GM19438 (cell line): ENCODE measurements at regions not wholly inside any gene's neighbourhood (a gene's known extent, or its start where the extent isn't known, plus 50 kb on each side); places are given as distances from the start of the nearest gene placed in this dataset.
"Not testable (repeated sequence)": the region's sequence is repeated elsewhere in the genome, so short reads cannot be mapped to it uniquely, and the experiment has no call there.

Experiments used
- ATAC-seq: cut with Tn5 transposase; IDR thresholded peaks from one replicate; pipeline ENCODE4 v1.9.1; 2021; ENCODE audit warnings: low read depth; ENCODE audit not compliant: unreplicated experiment

- no peak for ATAC-seq
Observed at GRCh38 chr11:93902921-93903320, 52.5 kb upstream of the VSTM5 start.

- no peak for ATAC-seq
Observed at GRCh38 chr11:93903989-93904388, 53.6 kb upstream of the VSTM5 start.

GRCh38 chr11:93904716-93905115, 54.3 kb upstream of the VSTM5 start:
- no peak for ATAC-seq

- no peak for ATAC-seq
Observed at GRCh38 chr11:93905384-93905783, 55.0 kb upstream of the VSTM5 start.

GRCh38 chr11:93906486-93906885, 56.1 kb upstream of the VSTM5 start:
- no peak for ATAC-seq

- ATAC-seq = no peak
Observed at GRCh38 chr11:93907901-93908300, 57.5 kb upstream of the VSTM5 start.

- no peak for ATAC-seq
Observed at GRCh38 chr11:93908689-93909088, 58.3 kb upstream of the VSTM5 start.

GRCh38 chr11:93917673-93918072, 67.3 kb upstream of the VSTM5 start:
- ATAC-seq = no peak

- ATAC-seq = peak; percentile 94
Observed at GRCh38 chr11:93921695-93922468, 71.5 kb upstream of the VSTM5 start.

GRCh38 chr11:93922830-93923229, 72.4 kb upstream of the VSTM5 start:
- no peak for ATAC-seq

- not testable (repeated sequence) for ATAC-seq
Observed at GRCh38 chr11:93926099-93926498, 75.7 kb upstream of the VSTM5 start.

GRCh38 chr11:93929407-93929806, 79.0 kb upstream of the VSTM5 start:
- no peak for ATAC-seq

GRCh38 chr11:93933230-93933629, 82.8 kb upstream of the VSTM5 start:
- ATAC-seq = no peak

GRCh38 chr11:93935826-93936225, 85.3 kb upstream of the HEPHL1 start:
- ATAC-seq = no peak

GRCh38 chr11:93936460-93936859, 84.7 kb upstream of the HEPHL1 start:
- ATAC-seq = no peak

GRCh38 chr11:93939084-93939760, 81.9 kb upstream of the HEPHL1 start:
- no peak for ATAC-seq

- no peak for ATAC-seq
Observed at GRCh38 chr11:93940395-93940794, 80.8 kb upstream of the HEPHL1 start.

- no peak for ATAC-seq
Observed at GRCh38 chr11:93942176-93942575, 79.0 kb upstream of the HEPHL1 start.

GRCh38 chr11:93945596-93945995, 75.6 kb upstream of the HEPHL1 start:
- no peak for ATAC-seq

GRCh38 chr11:93952082-93952780, 68.9 kb upstream of the HEPHL1 start:
- no peak for ATAC-seq

GRCh38 chr11:93957397-93957952, 63.7 kb upstream of the HEPHL1 start:
- ATAC-seq = no peak
